ENCODE measurements at regions not wholly inside any gene's neighbourhood (a gene's known extent, or its start where the extent isn't known, plus 50 kb on each side); places are given as distances from the start of the nearest gene placed in this dataset.

DNA sequence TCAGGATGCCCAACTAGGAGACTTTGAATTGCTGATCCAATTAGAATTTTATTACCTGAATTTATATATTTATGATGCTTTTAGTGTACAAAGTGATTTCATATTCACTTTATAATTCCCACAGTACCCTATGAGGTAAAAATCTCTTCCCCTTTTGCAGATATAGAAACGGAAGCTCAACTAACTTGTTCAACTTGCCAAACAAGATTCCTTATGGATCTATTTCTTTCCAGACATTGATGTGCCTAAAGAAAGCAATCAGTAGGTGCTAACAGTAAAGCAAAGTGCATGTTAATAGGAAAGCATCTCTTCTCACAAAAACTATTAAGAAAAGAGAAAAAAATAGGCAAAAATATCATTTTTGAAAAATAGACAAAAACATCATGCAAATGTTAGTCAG is 65.9 kb upstream of the PPP1R12A start:
- Histone ChIP-seq H3K4me2 (ENCODE audit: insufficient read depth in 1 of 2, low read depth in 2 of 2, low read length in 2 of 2) (no peak overlapping the region), H3K27ac (ENCODE audit: low read depth, low read length) (no peak overlapping the region), H3K79me1 (ENCODE audit: low read depth, low read length) (no peaks in the 10 kb centered on the region), H3K27me3 (replicated peaks in 1 of 4; ENCODE audit: control insufficient read depth in 3 of 4, extremely low read depth in 1 of 4, insufficient read depth in 3 of 4, low read length in 3 of 4) (no peaks in the 10 kb centered on the region), H3K18ac (ENCODE audit: extremely low read depth, low read length) (no peak overlapping the region), H4K5ac (ENCODE audit: insufficient read length, low read depth, low read length) (no peak overlapping the region), H3K56ac (replicated peaks; ENCODE audit: insufficient read length, low read depth, low read length) (no peak overlapping the region), H2AFZ (ENCODE audit: low read length) (no peak overlapping the region), H3K4me1 (replicated peaks in 1 of 4; ENCODE audit: control insufficient read depth in 3 of 4, insufficient read depth in 4 of 4, low read length in 3 of 4) (peaks cover 0 to 6% (median 1%) of the 10 kb centered on the region in 4 experiments; a peak in 2 of 7 replicates), H3K23me2 (ENCODE audit: low read depth, low read length) (no peaks in the 10 kb centered on the region), H3K14ac (ENCODE audit: insufficient read length) (no peak overlapping the region), H2AK5ac (ENCODE audit: low read depth, low read length) (no peak overlapping the region), H2BK15ac (ENCODE audit: low read length) (no peak overlapping the region), H3K4ac (replicated peaks; ENCODE audit: insufficient read length, low read depth, low read length) (no peak overlapping the region), H3K4me3 (ENCODE audit: extremely low read depth in 1 of 4, insufficient read depth in 2 of 4, low read depth in 3 of 4, low read length in 4 of 4) (no peak overlapping the region), H3K23ac (ENCODE audit: insufficient read length) (no peak overlapping the region), H4K8ac (ENCODE audit: extremely low read depth, insufficient read depth, low read length) (no peak overlapping the region), H3K9me3 (ENCODE audit: insufficient read depth in 2 of 2, low read depth in 1 of 2, low read length in 1 of 2) (no peaks in the 10 kb centered on the region), H3K9ac (replicated peaks in 1 of 4; ENCODE audit: extremely low read depth in 1 of 4, low read depth in 3 of 4, low read length in 3 of 4) (no peak overlapping the region), H3K79me2 (ENCODE audit: control insufficient read depth in 1 of 2, insufficient read depth in 2 of 2, low read length in 2 of 2) (no peaks in the 10 kb centered on the region), H2BK5ac (ENCODE audit: low read depth, low read length) (no peak overlapping the region), H2BK12ac (ENCODE audit: low read depth, low read length) (no peak overlapping the region), H3K36me3 (ENCODE audit: control insufficient read depth in 2 of 4, insufficient read depth in 4 of 4, low read length in 3 of 4) (no peaks in the 10 kb centered on the region), H2BK120ac (replicated peaks; ENCODE audit: low read depth, low read length) (no peak overlapping the region), H4K20me1 (replicated peaks in 1 of 2; ENCODE audit: control insufficient read depth in 1 of 2, insufficient read depth in 2 of 2, low read length in 2 of 2) (no peaks in the 10 kb centered on the region), H4K91ac (replicated peaks; ENCODE audit: insufficient read length, low read length) (no peak overlapping the region), H2BK20ac (ENCODE audit: low read length) (no peak overlapping the region)
- ChIA-PET CTCF (ENCODE audit: partially characterized antibody) (no interaction called here), POLR2A (ENCODE audit: partially characterized antibody) (interaction anchor here (1.9 kb wide), 1 partner anchor 9 kb away, joined by 6 read pairs; no protein-coding TSS in a partner anchor)
- WGBS, 2 experiments (ENCODE audit: extremely low coverage in 1 of 2, insufficient coverage in 1 of 2, insufficient read length in 1 of 2, insufficient replicate concordance in 2 of 2, low coverage in 1 of 2, low lambda C conversion rate in 2 of 2, missing lambda C conversion rate in 1 of 2), result 0% methylated on average over 1 of the region's 1 CpG; no CpG with 5 or more reads in 1 of the 2 experiments
- DNase-seq (ENCODE audit: low read depth in 1 of 2, low spot score in 2 of 2) (no peak), FAIRE-seq (no peak)
- TF ChIP-seq, protein P1, sequence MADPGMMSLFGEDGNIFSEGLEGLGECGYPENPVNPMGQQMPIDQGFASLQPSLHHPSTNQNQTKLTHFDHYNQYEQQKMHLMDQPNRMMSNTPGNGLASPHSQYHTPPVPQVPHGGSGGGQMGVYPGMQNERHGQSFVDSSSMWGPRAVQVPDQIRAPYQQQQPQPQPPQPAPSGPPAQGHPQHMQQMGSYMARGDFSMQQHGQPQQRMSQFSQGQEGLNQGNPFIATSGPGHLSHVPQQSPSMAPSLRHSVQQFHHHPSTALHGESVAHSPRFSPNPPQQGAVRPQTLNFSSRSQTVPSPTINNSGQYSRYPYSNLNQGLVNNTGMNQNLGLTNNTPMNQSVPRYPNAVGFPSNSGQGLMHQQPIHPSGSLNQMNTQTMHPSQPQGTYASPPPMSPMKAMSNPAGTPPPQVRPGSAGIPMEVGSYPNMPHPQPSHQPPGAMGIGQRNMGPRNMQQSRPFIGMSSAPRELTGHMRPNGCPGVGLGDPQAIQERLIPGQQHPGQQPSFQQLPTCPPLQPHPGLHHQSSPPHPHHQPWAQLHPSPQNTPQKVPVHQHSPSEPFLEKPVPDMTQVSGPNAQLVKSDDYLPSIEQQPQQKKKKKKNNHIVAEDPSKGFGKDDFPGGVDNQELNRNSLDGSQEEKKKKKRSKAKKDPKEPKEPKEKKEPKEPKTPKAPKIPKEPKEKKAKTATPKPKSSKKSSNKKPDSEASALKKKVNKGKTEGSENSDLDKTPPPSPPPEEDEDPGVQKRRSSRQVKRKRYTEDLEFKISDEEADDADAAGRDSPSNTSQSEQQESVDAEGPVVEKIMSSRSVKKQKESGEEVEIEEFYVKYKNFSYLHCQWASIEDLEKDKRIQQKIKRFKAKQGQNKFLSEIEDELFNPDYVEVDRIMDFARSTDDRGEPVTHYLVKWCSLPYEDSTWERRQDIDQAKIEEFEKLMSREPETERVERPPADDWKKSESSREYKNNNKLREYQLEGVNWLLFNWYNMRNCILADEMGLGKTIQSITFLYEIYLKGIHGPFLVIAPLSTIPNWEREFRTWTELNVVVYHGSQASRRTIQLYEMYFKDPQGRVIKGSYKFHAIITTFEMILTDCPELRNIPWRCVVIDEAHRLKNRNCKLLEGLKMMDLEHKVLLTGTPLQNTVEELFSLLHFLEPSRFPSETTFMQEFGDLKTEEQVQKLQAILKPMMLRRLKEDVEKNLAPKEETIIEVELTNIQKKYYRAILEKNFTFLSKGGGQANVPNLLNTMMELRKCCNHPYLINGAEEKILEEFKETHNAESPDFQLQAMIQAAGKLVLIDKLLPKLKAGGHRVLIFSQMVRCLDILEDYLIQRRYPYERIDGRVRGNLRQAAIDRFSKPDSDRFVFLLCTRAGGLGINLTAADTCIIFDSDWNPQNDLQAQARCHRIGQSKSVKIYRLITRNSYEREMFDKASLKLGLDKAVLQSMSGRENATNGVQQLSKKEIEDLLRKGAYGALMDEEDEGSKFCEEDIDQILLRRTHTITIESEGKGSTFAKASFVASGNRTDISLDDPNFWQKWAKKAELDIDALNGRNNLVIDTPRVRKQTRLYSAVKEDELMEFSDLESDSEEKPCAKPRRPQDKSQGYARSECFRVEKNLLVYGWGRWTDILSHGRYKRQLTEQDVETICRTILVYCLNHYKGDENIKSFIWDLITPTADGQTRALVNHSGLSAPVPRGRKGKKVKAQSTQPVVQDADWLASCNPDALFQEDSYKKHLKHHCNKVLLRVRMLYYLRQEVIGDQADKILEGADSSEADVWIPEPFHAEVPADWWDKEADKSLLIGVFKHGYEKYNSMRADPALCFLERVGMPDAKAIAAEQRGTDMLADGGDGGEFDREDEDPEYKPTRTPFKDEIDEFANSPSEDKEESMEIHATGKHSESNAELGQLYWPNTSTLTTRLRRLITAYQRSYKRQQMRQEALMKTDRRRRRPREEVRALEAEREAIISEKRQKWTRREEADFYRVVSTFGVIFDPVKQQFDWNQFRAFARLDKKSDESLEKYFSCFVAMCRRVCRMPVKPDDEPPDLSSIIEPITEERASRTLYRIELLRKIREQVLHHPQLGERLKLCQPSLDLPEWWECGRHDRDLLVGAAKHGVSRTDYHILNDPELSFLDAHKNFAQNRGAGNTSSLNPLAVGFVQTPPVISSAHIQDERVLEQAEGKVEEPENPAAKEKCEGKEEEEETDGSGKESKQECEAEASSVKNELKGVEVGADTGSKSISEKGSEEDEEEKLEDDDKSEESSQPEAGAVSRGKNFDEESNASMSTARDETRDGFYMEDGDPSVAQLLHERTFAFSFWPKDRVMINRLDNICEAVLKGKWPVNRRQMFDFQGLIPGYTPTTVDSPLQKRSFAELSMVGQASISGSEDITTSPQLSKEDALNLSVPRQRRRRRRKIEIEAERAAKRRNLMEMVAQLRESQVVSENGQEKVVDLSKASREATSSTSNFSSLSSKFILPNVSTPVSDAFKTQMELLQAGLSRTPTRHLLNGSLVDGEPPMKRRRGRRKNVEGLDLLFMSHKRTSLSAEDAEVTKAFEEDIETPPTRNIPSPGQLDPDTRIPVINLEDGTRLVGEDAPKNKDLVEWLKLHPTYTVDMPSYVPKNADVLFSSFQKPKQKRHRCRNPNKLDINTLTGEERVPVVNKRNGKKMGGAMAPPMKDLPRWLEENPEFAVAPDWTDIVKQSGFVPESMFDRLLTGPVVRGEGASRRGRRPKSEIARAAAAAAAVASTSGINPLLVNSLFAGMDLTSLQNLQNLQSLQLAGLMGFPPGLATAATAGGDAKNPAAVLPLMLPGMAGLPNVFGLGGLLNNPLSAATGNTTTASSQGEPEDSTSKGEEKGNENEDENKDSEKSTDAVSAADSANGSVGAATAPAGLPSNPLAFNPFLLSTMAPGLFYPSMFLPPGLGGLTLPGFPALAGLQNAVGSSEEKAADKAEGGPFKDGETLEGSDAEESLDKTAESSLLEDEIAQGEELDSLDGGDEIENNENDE (IDR thresholded peaks at IDR 0.05; ENCODE audit: insufficient replicate concordance, low read length), result no peak
